HPDE6-E6E7 (cell line): ENCODE measurements at regions not wholly inside any gene's neighbourhood (a gene's known extent, or its start where the extent isn't known, plus 50 kb on each side); places are given as distances from the start of the nearest gene placed in this dataset.
"Not testable (repeated sequence)": the region's sequence is repeated elsewhere in the genome, so short reads cannot be mapped to it uniquely, and the experiment has no call there.

Experiments used
- DNase-seq: peaks from one replicate; pipeline ENCODE4 v3.0.0; 2011; ENCODE audit warnings: missing footprints; ENCODE audit errors: extremely low spot score

DNA sequence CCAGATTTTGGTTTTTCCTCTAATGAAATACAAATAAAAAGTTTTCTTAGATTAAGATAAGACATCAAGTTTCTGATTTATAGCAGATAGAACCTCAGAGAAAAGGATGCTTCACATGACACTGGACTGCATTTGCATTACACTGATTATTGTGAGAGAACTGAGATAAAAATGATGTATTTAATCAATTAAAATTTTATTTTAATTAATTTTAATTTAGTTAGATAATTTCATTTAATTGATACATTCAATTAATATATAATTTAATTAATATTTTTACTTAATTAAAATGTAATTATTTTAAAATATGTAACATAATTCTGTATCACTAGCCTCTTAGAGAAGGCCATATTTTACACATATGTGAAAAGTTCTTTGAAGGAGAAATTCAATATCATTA, 759.4 kb downstream of the TTLL7 start:
- not testable (repeated sequence) for DNase-seq

DNA sequence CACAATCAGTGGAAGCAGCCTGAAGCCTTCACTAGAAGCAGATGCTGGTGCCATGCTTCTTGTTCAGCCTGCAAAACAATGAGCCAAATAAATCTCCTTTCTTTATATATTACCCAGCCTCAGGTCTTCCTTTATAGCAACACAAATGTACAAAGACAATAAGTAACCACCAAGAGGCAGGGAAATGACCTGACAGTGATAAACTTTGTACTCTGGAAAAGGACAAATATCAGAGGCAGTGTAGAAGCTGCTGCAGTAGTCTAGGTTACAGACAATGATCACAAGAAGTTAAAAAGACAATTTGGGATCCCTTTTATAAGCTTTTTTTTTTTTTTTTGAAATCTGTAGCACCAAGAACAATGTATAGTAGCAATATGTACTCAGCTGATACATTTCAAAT, 760.3 kb downstream of the TTLL7 start:
- not testable (repeated sequence) for DNase-seq

DNA sequence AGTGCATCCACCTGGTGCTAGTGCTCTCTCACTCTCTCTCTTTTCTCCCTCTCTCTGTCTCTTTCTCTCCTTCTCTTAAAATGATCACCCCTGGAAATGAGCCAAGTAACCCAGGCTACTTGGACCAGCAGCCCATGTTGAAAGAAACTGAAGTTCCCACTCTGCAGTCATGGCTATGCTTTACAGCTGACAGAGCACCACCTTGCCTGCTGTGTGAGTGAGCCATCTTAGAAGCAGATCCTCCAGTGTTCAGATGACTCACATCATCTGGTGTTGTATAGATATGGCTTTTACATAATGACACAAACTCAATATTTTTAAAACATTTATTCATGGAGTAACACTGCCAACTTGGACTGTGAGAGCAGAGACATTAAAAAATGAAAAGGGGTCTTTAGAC, 779.1 kb downstream of the TTLL7 start:
- DNase-seq: not testable (repeated sequence)

DNA sequence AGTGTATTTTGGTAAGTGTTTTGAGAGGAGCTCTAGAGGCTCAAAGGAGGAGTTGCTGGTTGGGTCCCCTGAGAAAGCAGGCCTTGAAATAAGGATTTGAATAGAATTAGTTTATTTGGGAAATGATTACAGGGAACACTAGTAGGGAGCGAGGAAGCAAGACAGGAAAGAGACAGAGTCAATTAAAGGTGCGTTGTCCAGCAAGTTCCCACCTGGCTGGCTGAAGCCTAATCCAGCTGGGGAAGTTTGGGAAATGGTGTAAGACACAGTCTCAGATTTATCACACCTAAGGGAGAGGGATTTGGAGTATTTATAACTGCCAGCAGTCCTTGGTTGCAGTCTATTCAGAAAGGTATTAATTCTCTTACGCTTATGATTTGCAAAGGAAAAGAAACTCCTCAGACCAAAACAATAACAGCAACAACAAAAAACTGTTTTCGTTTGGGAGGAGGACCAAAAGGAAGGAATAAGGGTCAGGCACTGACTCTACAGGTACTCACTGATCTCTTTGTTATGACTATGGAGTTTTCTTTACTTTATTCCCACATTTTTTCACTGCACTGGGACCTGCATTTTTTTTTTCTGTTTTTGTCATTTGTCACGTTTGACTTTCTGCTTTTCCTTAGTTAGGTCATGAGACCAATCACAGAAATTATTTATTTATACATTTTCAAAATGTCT, 780.8 kb downstream of the TTLL7 start:
- DNase-seq: not testable (repeated sequence)

DNA sequence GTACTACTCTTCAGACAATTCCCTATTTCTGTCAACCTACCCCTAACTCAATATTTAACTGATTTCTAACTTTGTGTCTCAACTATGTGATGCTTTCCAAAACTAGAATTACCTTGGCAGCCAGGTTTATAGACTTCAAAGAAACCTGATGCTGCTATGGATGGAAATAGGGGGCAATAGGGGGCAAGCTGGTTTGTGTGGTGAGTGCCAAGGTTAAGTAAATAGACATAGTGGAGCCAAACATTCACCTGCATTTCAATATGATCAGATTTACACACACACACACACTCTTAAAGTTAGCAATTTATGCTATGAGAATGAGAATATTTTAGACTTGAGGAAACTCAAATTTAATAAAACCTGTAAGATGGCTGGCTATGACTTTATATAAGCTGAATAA, 784.6 kb downstream of the TTLL7 start:
- not testable (repeated sequence) for DNase-seq

DNA sequence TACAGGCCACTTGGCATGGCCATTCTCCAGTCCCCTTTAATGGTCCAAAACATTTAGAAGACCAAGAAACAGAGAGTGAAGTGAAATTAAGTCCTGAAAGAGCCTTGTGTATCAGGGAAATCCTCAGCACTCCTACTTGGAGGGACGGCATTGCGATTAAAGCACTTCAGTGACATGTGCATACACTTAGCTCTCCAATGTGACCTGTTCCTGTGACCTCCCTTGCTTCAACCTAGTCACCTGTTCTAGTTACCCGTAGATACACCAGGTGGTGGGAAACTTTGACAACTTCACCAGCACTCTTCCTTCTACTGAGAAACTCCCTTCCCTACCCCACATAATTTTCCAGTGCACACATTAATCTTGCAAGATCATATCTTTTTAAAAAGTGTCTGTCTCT, 785.3 kb downstream of the TTLL7 start:
- DNase-seq: not testable (repeated sequence)

DNA sequence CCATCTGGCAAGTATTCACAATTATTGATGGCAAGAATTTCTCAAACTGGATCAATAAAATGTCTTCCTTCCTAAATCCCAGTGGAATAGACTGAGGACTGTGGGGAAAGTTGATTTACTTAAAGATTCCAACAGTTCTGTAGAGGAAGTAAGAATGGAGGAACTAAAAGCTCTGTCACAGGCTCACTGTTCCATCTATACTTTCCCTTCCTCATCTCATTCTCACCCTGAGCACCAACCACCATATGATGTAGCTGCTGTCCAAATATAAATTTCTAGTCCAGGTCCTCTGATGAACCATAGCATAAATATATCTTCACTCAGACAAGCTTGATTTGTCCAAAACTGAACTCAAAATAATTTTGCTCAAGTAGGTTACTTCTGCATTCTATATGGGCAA, 786.9 kb downstream of the TTLL7 start:
- DNase-seq: not testable (repeated sequence)

DNA sequence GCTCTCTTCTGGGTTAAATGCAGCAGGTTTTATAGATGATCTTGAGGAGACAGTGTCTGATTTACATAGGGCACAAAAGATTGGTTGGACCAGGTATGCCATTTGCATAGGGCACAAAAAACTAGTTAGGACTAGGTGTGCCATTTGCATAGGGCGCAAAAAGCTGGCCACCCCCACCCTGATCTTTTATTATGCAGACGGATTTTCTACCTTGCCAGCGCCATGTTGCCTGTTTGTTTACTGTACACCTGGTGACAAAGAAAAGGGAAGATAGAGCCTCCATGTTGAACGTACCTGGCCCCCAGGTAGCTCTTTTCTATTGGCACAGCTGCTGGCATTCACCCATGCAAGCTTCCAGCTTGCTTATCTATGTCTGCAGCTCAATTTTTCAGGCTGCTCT, 790.4 kb downstream of the TTLL7 start:
- not testable (repeated sequence) for DNase-seq

DNA sequence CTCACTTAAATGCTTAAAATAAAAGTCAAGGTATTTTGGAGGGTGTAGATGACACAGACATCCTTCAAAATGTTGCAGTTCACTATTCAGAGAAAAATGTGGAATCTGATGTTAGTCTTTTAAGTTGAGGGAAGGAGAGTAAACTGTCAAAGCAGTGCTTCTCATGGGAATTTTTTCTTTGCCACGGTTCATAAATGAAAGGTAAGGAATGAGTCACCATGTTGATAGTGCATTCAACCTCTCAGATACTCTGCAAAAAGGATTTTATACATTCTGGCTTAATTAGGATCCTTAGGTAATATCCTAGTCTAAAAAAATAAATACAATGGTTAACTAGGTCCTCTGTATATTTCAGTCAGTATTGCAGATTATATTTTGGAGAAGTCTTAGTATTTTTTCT, 804.3 kb downstream of the TTLL7 start:
- DNase-seq: not testable (repeated sequence)

DNA sequence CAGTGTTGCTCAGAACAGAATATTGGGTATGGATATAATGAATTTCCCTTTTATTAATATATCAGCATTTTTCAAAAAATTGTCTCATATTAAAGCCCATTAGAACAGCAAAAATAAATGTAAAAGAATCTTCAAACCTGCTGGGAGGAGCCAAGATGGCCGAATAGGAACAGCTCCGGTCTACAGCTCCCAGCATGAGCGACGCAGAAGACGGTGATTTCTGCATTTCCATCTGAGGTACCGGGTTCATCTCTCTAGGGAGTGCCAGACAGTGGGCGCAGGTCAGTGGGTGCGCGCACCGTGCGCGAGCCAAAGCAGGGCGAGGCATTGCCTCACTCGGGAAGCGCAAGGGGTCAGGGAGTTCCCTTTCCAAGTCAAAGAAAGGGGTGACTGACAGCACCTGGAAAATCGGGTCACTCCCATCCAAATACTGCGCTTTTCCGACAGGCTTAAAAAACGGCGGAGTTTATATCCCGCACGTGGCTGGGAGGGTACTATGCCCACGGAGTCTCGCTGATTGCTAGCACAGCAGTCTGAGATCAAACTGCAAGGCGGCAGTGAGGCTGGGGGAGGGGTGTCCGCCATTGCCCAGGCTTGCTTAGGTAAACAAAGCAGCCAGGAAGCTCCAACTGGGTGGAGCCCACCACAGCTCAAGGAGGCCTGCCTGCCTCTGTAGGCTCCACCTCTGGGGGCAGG, 816.8 kb downstream of the TTLL7 start:
- DNase-seq: not testable (repeated sequence)

DNA sequence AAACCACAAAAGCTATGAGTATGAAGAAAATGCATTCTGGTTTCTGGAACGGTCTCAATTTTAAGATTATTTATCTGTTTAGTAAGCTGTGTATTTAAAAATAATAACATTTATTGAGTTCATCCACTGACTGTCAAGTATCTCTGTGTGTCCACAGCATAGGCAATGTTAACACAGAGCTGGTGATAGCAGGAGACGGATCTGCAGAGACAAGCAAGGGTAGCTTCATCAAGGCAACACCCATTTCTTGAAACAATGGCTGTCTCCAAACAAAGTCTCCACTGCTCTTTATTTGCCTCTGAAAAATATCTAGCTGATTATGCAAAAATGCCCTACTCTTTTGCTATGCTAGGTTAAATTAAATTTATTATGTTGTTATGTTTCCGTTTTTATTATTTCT, 818.3 kb downstream of the TTLL7 start:
- not testable (repeated sequence) for DNase-seq

DNA sequence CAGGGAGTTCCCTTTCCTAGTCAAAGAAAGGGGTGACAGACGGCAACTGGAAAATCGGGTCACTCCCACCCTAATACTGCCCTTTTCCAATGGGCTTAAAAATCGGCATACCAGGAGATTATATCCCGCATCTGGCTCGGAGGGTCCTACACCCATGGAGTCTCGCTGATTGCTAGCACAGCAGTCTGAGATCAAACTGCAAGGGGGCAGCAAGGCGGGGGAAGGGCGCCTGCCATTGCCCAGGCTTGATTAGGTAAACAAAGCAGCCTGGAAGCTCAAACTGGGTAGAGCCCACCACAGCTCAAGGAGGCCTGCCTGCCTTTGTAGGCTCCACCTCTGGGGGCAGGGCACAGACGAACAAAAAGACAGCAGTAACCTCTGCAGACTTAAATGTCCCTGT, 831.3 kb downstream of the TTLL7 start:
- DNase-seq: not testable (repeated sequence)

DNA sequence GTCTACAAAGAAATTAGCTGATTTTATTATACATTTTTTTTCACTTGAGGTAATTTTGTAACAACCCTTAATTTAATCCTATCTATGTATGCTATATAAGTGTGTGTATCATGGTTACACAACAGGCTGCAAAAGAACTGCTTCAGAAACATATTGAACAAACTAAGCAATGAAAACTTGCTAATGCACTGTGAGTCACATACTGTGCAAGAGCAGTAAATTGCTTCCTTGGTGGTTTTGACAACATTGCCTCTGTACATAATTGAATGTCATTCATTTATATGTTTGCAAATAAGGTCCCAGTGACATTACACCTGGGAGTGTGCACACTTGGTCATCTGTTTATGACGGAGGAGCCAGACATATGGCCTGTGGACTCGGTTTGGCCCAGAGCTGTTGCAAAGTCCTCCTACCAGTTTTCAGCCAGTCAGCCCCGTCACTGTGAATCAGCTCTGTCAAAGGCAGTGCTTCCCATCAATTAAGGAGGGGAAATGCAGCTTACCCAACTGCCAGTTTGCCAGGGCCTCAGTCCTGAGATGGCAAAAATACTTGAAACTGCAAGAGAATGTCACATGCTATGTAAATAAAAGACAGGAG, 835.0 kb downstream of the TTLL7 start:
- not testable (repeated sequence) for DNase-seq

DNA sequence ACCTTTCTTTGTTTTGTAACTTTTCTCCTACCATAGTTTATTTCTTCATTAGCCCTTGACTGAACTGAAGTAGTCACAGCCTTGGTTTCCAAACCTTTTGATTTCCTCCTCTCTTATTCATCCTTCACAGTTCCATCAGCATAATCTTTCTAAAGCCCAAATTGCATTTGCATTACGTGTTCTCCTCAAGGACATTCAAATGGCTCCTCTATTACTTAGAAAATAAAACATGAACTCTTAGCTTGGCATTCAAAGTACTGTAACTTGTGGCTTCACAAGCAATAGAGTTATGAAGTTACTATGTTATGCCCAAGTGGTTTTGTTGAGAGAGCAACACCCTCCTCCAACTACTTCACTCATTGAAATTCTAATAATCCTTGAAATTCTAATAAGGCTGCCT, 840.0 kb downstream of the TTLL7 start:
- DNase-seq: not testable (repeated sequence)

DNA sequence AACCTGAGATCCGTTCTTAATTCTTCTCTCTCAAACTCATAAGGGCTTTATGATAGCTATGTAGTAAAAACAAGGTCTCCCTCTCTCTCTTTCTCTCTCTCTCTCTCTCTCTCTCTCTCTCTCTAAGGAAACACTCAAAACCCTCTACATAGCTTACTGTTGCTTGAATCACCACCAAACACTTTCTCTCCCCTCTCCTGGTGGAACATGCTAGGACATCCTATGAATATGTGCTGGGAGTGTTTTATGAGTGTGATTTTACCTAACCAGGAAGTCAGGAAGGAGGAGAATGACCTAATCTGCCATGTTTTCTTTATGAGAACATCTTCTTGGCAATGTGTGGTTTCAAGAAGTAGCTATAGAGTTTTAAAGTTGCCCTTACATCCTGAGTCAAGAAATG, 844.6 kb downstream of the TTLL7 start:
- not testable (repeated sequence) for DNase-seq

DNA sequence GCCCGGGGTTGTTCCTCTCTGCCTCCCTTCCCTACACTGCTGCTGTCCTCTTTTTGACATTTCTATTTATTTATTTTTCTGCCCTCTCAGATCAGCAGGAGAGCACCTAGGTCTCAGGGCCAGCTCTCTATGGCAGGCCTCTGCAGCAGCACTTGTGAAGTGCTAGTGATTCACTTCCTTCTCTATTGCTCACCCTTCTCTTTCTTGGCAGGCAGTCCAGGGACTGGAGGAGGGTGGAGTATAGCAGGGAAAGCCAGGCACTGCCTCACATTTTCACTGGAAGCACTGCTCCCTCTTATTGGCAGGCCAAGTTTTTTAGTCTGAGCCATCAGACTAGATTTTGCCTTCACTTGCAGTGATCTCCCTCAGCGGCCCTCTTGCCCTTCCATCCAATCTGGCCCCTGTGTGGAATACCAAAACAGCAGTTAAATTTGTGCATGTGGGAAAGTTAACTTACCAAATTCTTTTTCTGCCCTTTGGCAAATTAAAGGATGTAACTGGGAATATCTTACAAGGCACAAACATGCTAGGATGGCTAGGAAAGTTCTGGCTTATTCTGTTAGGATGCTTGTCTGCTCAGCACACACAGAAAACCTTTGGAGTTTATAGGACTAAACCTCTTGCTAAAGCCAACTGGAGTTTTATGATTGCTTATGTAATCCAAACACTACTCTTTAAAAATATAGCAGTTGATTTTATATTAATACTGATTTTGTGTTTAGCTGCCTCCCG, 847.6 kb downstream of the TTLL7 start:
- not testable (repeated sequence) for DNase-seq

DNA sequence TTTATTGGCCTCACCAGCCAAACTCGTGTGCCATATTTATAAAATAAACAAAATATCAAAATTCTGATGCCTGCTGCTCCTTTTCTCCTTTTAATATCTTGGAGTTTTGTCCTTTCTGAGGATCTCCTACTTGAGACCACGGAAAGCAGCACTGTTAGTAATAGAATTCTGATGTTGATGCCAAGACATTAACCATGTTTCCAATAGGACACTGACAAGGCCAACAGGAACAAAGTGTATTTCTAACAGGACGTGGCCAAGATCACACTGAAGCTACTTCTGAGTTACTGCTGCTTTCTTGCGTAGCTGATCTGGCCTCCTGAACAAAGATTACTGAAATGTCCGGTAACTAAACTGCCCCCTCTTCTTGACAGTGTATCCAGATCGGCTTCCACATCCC, 848.5 kb downstream of the TTLL7 start:
- not testable (repeated sequence) for DNase-seq

DNA sequence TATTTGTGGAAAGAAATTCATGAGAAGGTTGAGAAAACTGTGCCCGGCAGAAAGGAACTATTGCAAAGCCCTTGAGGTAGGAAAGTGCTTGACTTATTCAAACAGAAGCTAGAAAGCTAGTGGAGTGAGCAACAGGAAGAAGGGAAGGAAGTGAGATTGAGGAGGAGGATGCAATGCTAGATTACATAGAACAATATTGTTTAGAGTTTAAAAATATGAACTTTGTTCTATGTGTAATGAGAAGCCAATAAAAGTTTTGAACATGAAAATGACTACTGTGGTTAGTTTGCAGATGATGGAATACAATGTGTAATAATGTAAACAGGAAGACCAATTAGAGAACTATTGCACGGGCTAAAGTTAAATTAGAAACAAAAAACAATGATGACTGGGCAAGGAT, 853.1 kb downstream of the TTLL7 start:
- not testable (repeated sequence) for DNase-seq

DNA sequence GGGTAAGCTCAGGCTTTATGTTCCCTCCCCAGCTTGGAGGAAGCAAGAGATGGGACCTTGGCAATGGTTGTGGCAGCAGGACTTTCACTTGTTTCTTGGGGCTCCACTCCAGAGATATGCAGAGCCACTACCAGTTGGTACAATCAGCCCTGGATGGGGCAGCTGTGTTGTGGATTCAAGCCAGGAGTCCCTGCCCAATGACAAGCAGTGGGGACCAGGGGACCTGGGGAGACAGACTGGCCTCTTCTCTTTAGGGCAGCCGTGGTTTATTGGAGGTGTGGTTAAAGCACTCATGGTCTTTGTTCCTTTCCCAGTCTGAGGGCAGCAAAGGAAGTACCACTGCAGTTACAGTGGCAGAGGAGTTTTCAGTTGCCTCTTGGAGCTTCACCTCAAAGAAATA, 856.1 kb downstream of the TTLL7 start:
- DNase-seq: not testable (repeated sequence)

DNA sequence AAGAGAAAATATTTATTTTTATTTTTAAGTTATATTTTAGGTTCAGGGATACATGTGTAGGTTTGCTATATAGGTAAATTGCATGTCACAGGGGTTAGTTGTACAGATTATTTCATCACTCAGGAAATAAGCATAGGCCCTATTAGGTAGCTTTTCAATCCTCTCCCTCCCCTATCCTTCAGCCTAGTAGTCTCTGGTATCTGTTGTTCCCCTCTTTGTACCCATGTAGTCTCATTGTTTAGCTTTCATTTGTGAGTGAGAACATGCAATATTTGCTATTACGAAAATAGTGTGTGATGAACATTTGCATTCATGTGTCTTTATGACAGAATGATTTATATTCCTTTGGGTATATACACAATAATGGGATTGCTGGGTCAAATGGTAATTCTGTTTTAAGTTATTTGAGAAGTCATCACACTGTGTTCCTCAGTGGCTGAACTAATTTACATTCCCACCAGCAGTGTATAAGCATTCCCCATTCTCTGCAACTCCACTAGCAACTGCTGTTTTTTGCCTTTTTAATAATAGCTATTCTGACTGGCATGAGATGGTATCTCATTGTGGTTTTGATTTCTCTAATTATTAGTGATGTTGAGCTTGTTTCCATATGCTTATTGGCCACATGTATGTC, 863.3 kb downstream of the TTLL7 start:
- DNase-seq: not testable (repeated sequence)

DNA sequence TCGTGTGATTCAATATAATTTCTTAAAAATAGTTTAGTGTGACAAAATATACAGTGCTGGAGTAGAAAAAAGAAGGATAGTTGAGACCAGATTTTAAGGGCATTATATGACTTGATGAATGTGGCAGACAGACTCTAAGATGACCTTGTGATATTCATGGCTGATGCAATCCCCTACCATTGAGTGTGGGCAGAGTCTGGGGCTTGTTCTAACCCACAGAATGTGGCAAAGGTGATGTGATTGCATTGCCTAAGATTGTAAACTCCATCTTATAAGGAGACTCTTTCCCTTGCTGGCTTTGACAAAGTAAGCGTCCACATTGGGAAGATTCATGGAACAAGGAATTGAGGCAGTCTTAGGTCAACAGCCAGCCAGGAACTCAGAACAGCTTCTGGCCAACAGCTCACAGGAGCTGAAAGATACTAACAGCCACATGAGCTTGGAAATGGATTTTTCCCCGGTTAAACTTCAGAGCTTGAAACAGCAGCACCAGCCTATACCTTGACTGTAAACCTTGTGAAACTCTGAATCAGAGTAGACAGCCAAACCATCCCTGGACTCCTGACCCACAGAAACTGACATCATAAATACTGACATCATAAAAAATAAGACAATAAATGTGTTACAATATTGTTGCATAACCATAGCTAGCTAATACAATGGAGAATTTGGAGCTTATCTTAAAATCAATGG, 864.5 kb downstream of the TTLL7 start:
- not testable (repeated sequence) for DNase-seq
